MM.1S (cell line): ENCODE measurements at regions not wholly inside any gene's neighbourhood (a gene's known extent, or its start where the extent isn't known, plus 50 kb on each side); places are given as distances from the start of the nearest gene placed in this dataset.

Experiments
- DNase-seq: peaks from one replicate; pipeline ENCODE4 v3.0.0-alpha.2; 2015
- H2AFZ ChIP-seq: fragments of 300-600 bp; sonication (generic); 2 replicates; pipeline ENCODE4 v1.6.0; 2016; ENCODE audit warnings: antibody characterized with exemption, low read length
- H3F3A ChIP-seq: fragments of 300-600 bp; sonication (generic); 2 replicates; pipeline ENCODE4 v1.6.1; 2016; ENCODE audit warnings: mild to moderate bottlenecking, antibody characterized with exemption, low read length, moderate library complexity, mixed read lengths; ENCODE audit not compliant: insufficient read depth
- H3K27ac ChIP-seq: fragments of 300-600 bp; sonication (generic); 2 replicates; pipeline ENCODE4 v1.5.1; 2016; ENCODE audit warnings: mild to moderate bottlenecking, low read length
- H3K27me3 ChIP-seq: fragments of 300-600 bp; sonication (generic); replicated peaks from 2 replicates; pipeline ENCODE4 v1.6.0; 2016; ENCODE audit warnings: low read length; ENCODE audit not compliant: insufficient read depth
- H3K36me3 ChIP-seq: fragments of 300-600 bp; sonication (generic); replicated peaks from 2 replicates; pipeline ENCODE4 v1.6.1; 2016; ENCODE audit warnings: mild to moderate bottlenecking, low read length, mixed read lengths; ENCODE audit not compliant: insufficient read depth
- H3K4me1 ChIP-seq: fragments of 300-600 bp; sonication (generic); 2 replicates; pipeline ENCODE4 v1.6.1; 2016; ENCODE audit warnings: low read length, mixed read lengths
- H3K4me2 ChIP-seq: fragments of 300-600 bp; sonication (generic); 2 replicates; pipeline ENCODE4 v1.6.0; 2016; ENCODE audit warnings: low read depth, low read length
- H3K4me3 ChIP-seq: fragments of 300-600 bp; sonication (generic); 2 replicates; pipeline ENCODE4 v1.5.1; 2016; ENCODE audit warnings: low read length, mixed read lengths
- H3K79me2 ChIP-seq: fragments of 300-600 bp; sonication (generic); 2 replicates; pipeline ENCODE4 v1.6.1; 2016; ENCODE audit warnings: mixed run types, low read length, mixed read lengths
- H3K9ac ChIP-seq: fragments of 300-600 bp; sonication (generic); 2 replicates; pipeline ENCODE4 v1.6.1; 2016; ENCODE audit warnings: low read length, mixed read lengths
- H3K9me2 ChIP-seq: fragments of 300-600 bp; sonication (generic); replicated peaks from 2 replicates; pipeline ENCODE4 v1.6.1; 2016; ENCODE audit warnings: mild to moderate bottlenecking, low read length, mixed read lengths; ENCODE audit not compliant: insufficient read depth
- H3K9me3 ChIP-seq: fragments of 300-600 bp; sonication (generic); replicated peaks from 2 replicates; pipeline ENCODE4 v1.6.1; 2016; ENCODE audit warnings: mild to moderate bottlenecking, low read length, mixed read lengths; ENCODE audit not compliant: insufficient read depth
- H4K20me1 ChIP-seq: fragments of 300-600 bp; sonication (generic); 2 replicates; pipeline ENCODE4 v1.6.1; 2016; ENCODE audit warnings: mild to moderate bottlenecking, low read length, moderate library complexity, mixed read lengths; ENCODE audit not compliant: insufficient read depth
- CTCF ChIP-seq: fragments of 300-600 bp; sonication (generic); IDR thresholded peaks from 2 replicates; pipeline ENCODE4 v1.5.1; 2016; ENCODE audit warnings: antibody characterized with exemption, low read length, mixed read lengths
- EZH2 ChIP-seq: fragments of 300-600 bp; sonication (generic); optimal IDR thresholded peaks from 2 replicates; pipeline ENCODE3; 2017; ENCODE audit warnings: low read depth, mild to moderate bottlenecking, antibody characterized with exemption, low read length, mixed read lengths
- EZH2phosphoT487 ChIP-seq: fragments of 300-600 bp; sonication (generic); IDR thresholded peaks from 2 replicates; pipeline ENCODE4 v1.6.1; 2018; ENCODE audit warnings: antibody characterized with exemption, low read length

GRCh38 chr2:136376211-136376610, 258.3 kb upstream of the CXCR4 start:
- H3F3A ChIP-seq, result peaks cover 15% of the 10 kb centered on the region
- H3K9me2 ChIP-seq, result no peaks in the 10 kb centered on the region
- H3K9ac ChIP-seq, result no peak overlapping the region
- no peak overlapping the region for H2AFZ ChIP-seq
- H3K4me2 ChIP-seq, result no peak overlapping the region
- H3K4me3 ChIP-seq, result no peak overlapping the region
- no peak for TF ChIP-seq EZH2phosphoT487
- TF ChIP-seq CTCF, result no peak
- TF ChIP-seq EZH2, result no peak
- no peaks in the 10 kb centered on the region for H3K27me3 ChIP-seq
- H3K27ac ChIP-seq, result no peak overlapping the region
- no peak for DNase-seq
- H4K20me1 ChIP-seq, result no peaks in the 10 kb centered on the region
- peaks cover 34% of the 10 kb centered on the region for H3K4me1 ChIP-seq
- H3K9me3 ChIP-seq, result no peaks in the 10 kb centered on the region
- H3K36me3 ChIP-seq, result no peaks in the 10 kb centered on the region
- no peaks in the 10 kb centered on the region for H3K79me2 ChIP-seq

GRCh38 chr2:136375017-136375901, 257.3 kb upstream of the CXCR4 start:
- Histone ChIP-seq H3K27ac (no peak overlapping the region), H3F3A (peaks cover 5% of the 10 kb centered on the region), H3K79me2 (no peaks in the 10 kb centered on the region), H3K9me2 (no peaks in the 10 kb centered on the region), H3K36me3 (no peaks in the 10 kb centered on the region), H3K4me1 (peaks cover 25% of the 10 kb centered on the region), H3K9ac (no peak overlapping the region), H2AFZ (no peak overlapping the region), H3K27me3 (no peaks in the 10 kb centered on the region), H3K4me2 (no peak overlapping the region), H4K20me1 (no peaks in the 10 kb centered on the region), H3K4me3 (no peak overlapping the region), H3K9me3 (no peaks in the 10 kb centered on the region)
- no peak for TF ChIP-seq EZH2phosphoT487
- no peak for TF ChIP-seq EZH2
- no peak for TF ChIP-seq CTCF
- no peak for DNase-seq

DNA sequence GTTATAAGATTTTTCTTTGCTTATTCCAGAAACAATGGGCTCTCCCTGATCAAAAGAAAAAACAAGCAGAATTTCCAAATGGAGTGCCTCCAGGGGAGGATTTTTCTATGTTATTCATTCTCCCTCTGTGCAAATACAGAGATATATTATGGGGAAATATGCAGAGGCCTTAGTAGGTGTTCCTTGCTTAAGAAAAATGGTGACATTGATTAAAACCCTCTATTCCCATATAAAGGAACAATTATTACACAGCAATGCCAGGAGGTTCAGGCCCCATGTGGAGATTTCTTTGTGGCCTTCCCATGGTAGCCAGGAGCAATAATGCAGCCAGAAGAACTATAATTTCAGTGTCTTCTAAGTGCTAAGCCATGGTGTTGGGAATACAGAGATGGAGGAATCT, 255.9 kb upstream of the CXCR4 start:
- Histone ChIP-seq H2AFZ (no peak overlapping the region), H3K9me2 (no peaks in the 10 kb centered on the region), H3K4me3 (no peak overlapping the region), H3K79me2 (no peaks in the 10 kb centered on the region), H3K4me2 (no peak overlapping the region), H3K9ac (no peak overlapping the region), H3K36me3 (no peaks in the 10 kb centered on the region), H3F3A (no peaks in the 10 kb centered on the region), H3K27me3 (no peaks in the 10 kb centered on the region), H3K27ac (no peak overlapping the region), H3K9me3 (no peaks in the 10 kb centered on the region), H3K4me1 (peaks cover 10% of the 10 kb centered on the region), H4K20me1 (no peaks in the 10 kb centered on the region)
- TF ChIP-seq CTCF (no peak), EZH2 (no peak), EZH2phosphoT487 (no peak)
- DNase-seq, result no peak
